NCI-H1105 treated with DMSO at 0.1 percent for 48 hours (cell line): ENCODE measurements at regions not wholly inside any gene's neighbourhood (a gene's known extent, or its start where the extent isn't known, plus 50 kb on each side); places are given as distances from the start of the nearest gene placed in this dataset.

Experiments
- DNase-seq: peaks from one replicate; lab custom pipeline; 2025; lab: John Stamatoyannopoulos, UW

GRCh38 chr6:50217841-50218240 lies 168.1 kb upstream of the DEFB112 start:
- no peak for DNase-seq

- no peak for DNase-seq
Measured at GRCh38 chr6:50236164-50236563, 186.4 kb upstream of the DEFB112 start.

GRCh38 chr6:50239853-50240252 lies 190.1 kb upstream of the DEFB112 start:
- no peak for DNase-seq

- DNase-seq = no peak
Measured at GRCh38 chr6:50240986-50241385, 191.3 kb upstream of the DEFB112 start.

- DNase-seq = no peak
Measured at GRCh38 chr6:50249493-50249892, 199.8 kb upstream of the DEFB112 start.

GRCh38 chr6:50257322-50257721 lies 207.6 kb upstream of the DEFB112 start:
- no peak for DNase-seq

GRCh38 chr6:50259903-50260302 lies 210.2 kb upstream of the DEFB112 start:
- no peak for DNase-seq

GRCh38 chr6:50264995-50265571 lies 215.4 kb upstream of the DEFB112 start:
- DNase-seq = no peak

- DNase-seq = no peak
Measured at GRCh38 chr6:50270415-50270814, 220.7 kb upstream of the DEFB112 start.

- no peak for DNase-seq
Measured at GRCh38 chr6:50271266-50271665, 221.5 kb upstream of the DEFB112 start.

- DNase-seq = no peak
Measured at GRCh38 chr6:50271817-50272216, 222.1 kb upstream of the DEFB112 start.

- no peak for DNase-seq
Measured at GRCh38 chr6:50272611-50273010, 222.9 kb upstream of the DEFB112 start.

- no peak for DNase-seq
Measured at GRCh38 chr6:50276771-50277261, 227.1 kb upstream of the DEFB112 start.

GRCh38 chr6:50277774-50278173 lies 228.0 kb upstream of the DEFB112 start:
- DNase-seq = no peak

- no peak for DNase-seq
Measured at GRCh38 chr6:50278663-50279062, 228.9 kb upstream of the DEFB112 start.

GRCh38 chr6:50285735-50286134 lies 236.0 kb upstream of the DEFB112 start:
- DNase-seq = no peak

- DNase-seq = no peak
Measured at GRCh38 chr6:50288241-50288640, 238.5 kb upstream of the DEFB112 start.

GRCh38 chr6:50288881-50289280 lies 239.2 kb upstream of the DEFB112 start:
- no peak for DNase-seq

- DNase-seq = no peak
Measured at GRCh38 chr6:50289366-50289765, 239.6 kb upstream of the DEFB112 start.

- DNase-seq = no peak
Measured at GRCh38 chr6:50301307-50301706, 251.6 kb upstream of the DEFB112 start.

GRCh38 chr6:50305660-50306059 lies 255.9 kb upstream of the DEFB112 start:
- DNase-seq = no peak

GRCh38 chr6:50318536-50318935 lies 268.8 kb upstream of the DEFB112 start:
- no peak for DNase-seq

GRCh38 chr6:50330347-50330746 lies 280.6 kb upstream of the DEFB112 start:
- no peak for DNase-seq

- DNase-seq = no peak
Measured at GRCh38 chr6:50330963-50331362, 281.2 kb upstream of the DEFB112 start.

GRCh38 chr6:50333696-50334095 lies 284.0 kb upstream of the DEFB112 start:
- no peak for DNase-seq
